Naive thymus-derived CD4-positive, alpha-beta T cell (primary cell): ENCODE measurements at regions not wholly inside any gene's neighbourhood (a gene's known extent, or its start where the extent isn't known, plus 50 kb on each side); places are given as distances from the start of the nearest gene placed in this dataset.
"Not testable (repeated sequence)": the region's sequence is repeated elsewhere in the genome, so short reads cannot be mapped to it uniquely, and the experiment has no call there.

Experiments
- ATAC-seq: fragments of 150-1000 bp; cut with Tn5 transposase; 2 replicates; pipeline ENCODE4 v1.10.0; 2021; ENCODE audit warnings: mild to moderate bottlenecking, moderate library complexity
- CTCF ChIA-PET: fragments of 350-600 bp; sonication (Branson Sonifier 250); formaldehyde crosslinking; loops from one replicate; lab custom pipeline; 2021; ENCODE audit warnings: antibody characterized with exemption; lab: Charles Lee
- POLR2A ChIA-PET: fragments of 350-600 bp; sonication (Branson Sonifier 250); formaldehyde crosslinking; loops from one replicate; lab custom pipeline; 2021; ENCODE audit warnings: antibody characterized with exemption, inconsistent platforms; lab: Charles Lee
- DNase-seq, 9 donors: peaks; one replicate each; pipeline versions ENCODE4 v3.0.0 to v3.0.0-alpha.2; 2020 to 2022; ENCODE audit warnings: mixed read lengths in 1 of 9
- H3K27ac ChIP-seq: one replicate; pipeline ENCODE4 v1.7.0; 2013; ENCODE audit warnings: mild to moderate bottlenecking, low read depth, low read length, moderate library complexity
- H3K27me3 ChIP-seq, 2 donors: one replicate each; pipeline ENCODE4 v1.7.0; 2013; ENCODE audit warnings: low read length in 2 of 2, mild to moderate bottlenecking in 2 of 2, moderate library complexity in 2 of 2; ENCODE audit not compliant: control insufficient read depth in 2 of 2, insufficient read depth in 2 of 2
- H3K36me3 ChIP-seq, 3 experiments: 1 replicate in 2 of 3; 2 replicates in 1 of 3; pipeline ENCODE4 v1.7.0; 2013; ENCODE audit warnings: low read length in 3 of 3, mild to moderate bottlenecking in 3 of 3, moderate library complexity in 1 of 3; ENCODE audit not compliant: insufficient read depth in 3 of 3, control insufficient read depth in 2 of 3
- H3K4me1 ChIP-seq, 2 donors: one replicate each; pipeline ENCODE4 v1.7.0; 2013; ENCODE audit warnings: low read length in 2 of 2, mild to moderate bottlenecking in 2 of 2, moderate library complexity in 1 of 2; ENCODE audit not compliant: control insufficient read depth in 2 of 2, insufficient read depth in 2 of 2
- H3K4me3 ChIP-seq: 2 replicates; pipeline ENCODE4 v1.7.0; 2013; ENCODE audit warnings: mild to moderate bottlenecking, low read length
- H3K9me3 ChIP-seq, 3 experiments: 1 replicate in 2 of 3; 2 replicates in 1 of 3; pipeline ENCODE4 v1.7.0; 2013; ENCODE audit warnings: low read length in 3 of 3; ENCODE audit not compliant: control insufficient read depth in 2 of 3
- H3K27ac Mint-ChIP-seq, 9 donors: one replicate each; pipeline ENCODE4 v1.8.0; 2020 to 2022; ENCODE audit warnings: mixed read lengths in 9 of 9, mild to moderate bottlenecking in 8 of 9, moderate library complexity in 5 of 9, inconsistent platforms in 2 of 9
- H3K27me3 Mint-ChIP-seq, 5 donors: one replicate each; pipeline ENCODE4 v1.8.0; 2021 to 2022; ENCODE audit warnings: mixed read lengths in 5 of 5, mild to moderate bottlenecking in 1 of 5
- H3K36me3 Mint-ChIP-seq, 5 donors: one replicate each; pipeline ENCODE4 v1.8.0; 2020 to 2022; ENCODE audit warnings: mixed read lengths in 5 of 5, mild to moderate bottlenecking in 3 of 5, inconsistent platforms in 1 of 5
- H3K4me1 Mint-ChIP-seq, 7 donors: one replicate each; pipeline ENCODE4 v1.8.0; 2020 to 2022; ENCODE audit warnings: mixed read lengths in 7 of 7, mild to moderate bottlenecking in 3 of 7, inconsistent platforms in 1 of 7
- H3K4me3 Mint-ChIP-seq, 10 donors: one replicate each; pipeline ENCODE4 v1.8.0; 2020 to 2022; ENCODE audit warnings: mild to moderate bottlenecking in 10 of 10, mixed read lengths in 10 of 10, moderate library complexity in 6 of 10, inconsistent platforms in 2 of 10
- H3K9me3 Mint-ChIP-seq, 11 donors: one replicate each; pipeline ENCODE4 v1.8.0; 2020 to 2022; ENCODE audit warnings: mixed read lengths in 11 of 11, mild to moderate bottlenecking in 4 of 11, inconsistent platforms in 1 of 11, moderate library complexity in 1 of 11
- intact Hi-C, 2 donors: fragments of 100-400 bp; cut with micrococcal nuclease; formaldehyde crosslinking; loops; one replicate each; pipeline ENCODE4 v1.15.1; 2023

- Mint-ChIP-seq H3K4me1 (no peaks in the 10 kb centered on the region), H3K27ac (no peak overlapping the region), H3K9me3 (peaks cover 10 to 41% (median 19%) of the 10 kb centered on the region in 11 donors), H3K36me3 (peaks cover 0 to 5% (median 0%) of the 10 kb centered on the region in 5 donors), H3K4me3 (no peak overlapping the region), H3K27me3 (peaks cover 0 to 23% (median 0%) of the 10 kb centered on the region in 5 donors)
- CTCF ChIA-PET, result no interaction called here
- intact Hi-C loops, result no loop called here
- Histone ChIP-seq H3K27me3 (no peaks in the 10 kb centered on the region), H3K4me3 (no peak overlapping the region), H3K9me3 (no peaks in the 10 kb centered on the region), H3K4me1 (no peaks in the 10 kb centered on the region), H3K27ac (no peak overlapping the region), H3K36me3 (no peaks in the 10 kb centered on the region)
- POLR2A ChIA-PET, result no interaction called here
- ATAC-seq, result no peak
- no peak for DNase-seq
Measured at GRCh38 chr3:137866933-137867332, 102.8 kb downstream of the SOX14 start.

DNA sequence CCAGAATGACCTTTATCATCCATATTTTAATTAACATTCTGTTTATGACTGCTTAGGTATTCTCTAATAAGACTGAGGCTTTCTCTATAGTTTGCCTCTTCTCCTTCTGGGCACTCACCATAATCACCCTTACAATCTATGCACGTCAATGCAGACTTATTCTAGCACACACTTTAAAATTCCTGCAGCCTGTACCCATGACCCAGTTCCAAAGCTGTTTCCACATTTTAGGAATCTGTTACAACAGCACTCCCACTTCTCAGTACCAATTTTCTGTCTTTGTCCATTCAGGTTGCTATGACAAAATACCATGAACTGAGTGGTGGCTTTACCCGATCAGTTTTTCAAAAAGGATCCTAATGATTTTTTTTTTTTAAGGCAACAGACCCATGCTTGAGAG lies 103.5 kb downstream of the SOX14 start:
- H3K36me3 Mint-ChIP-seq, result peaks cover 0 to 5% (median 0%) of the 10 kb centered on the region in 5 donors
- H3K4me1 ChIP-seq, result no peaks in the 10 kb centered on the region
- no peaks in the 10 kb centered on the region for H3K36me3 ChIP-seq
- POLR2A ChIA-PET, result no interaction called here
- peaks cover 10 to 45% (median 16%) of the 10 kb centered on the region in 11 donors for H3K9me3 Mint-ChIP-seq
- no peak for ATAC-seq
- no peak overlapping the region for H3K4me3 Mint-ChIP-seq
- H3K4me1 Mint-ChIP-seq, result no peaks in the 10 kb centered on the region
- H3K4me3 ChIP-seq, result no peak overlapping the region
- no peak for DNase-seq
- H3K27me3 Mint-ChIP-seq, result peaks cover 0 to 16% (median 0%) of the 10 kb centered on the region in 5 donors
- intact Hi-C loops, result no loop called here
- CTCF ChIA-PET, result no interaction called here
- no peaks in the 10 kb centered on the region for H3K9me3 ChIP-seq
- H3K27ac ChIP-seq, result no peak overlapping the region
- no peaks in the 10 kb centered on the region for H3K27me3 ChIP-seq
- H3K27ac Mint-ChIP-seq, result no peak overlapping the region

GRCh38 chr3:137869022-137869421 lies 104.9 kb downstream of the SOX14 start:
- Mint-ChIP-seq H3K4me1 (no peaks in the 10 kb centered on the region), H3K27me3 (peaks cover 0 to 13% (median 0%) of the 10 kb centered on the region in 5 donors), H3K36me3 (peaks cover 0 to 5% (median 0%) of the 10 kb centered on the region in 5 donors), H3K9me3 (peaks cover 11 to 52% (median 23%) of the 10 kb centered on the region in 11 donors), H3K27ac (no peak overlapping the region), H3K4me3 (no peak overlapping the region)
- intact Hi-C loops, result no loop called here
- Histone ChIP-seq H3K4me1 (no peaks in the 10 kb centered on the region), H3K27me3 (no peaks in the 10 kb centered on the region), H3K27ac (no peak overlapping the region), H3K36me3 (no peaks in the 10 kb centered on the region), H3K9me3 (no peaks in the 10 kb centered on the region), H3K4me3 (no peak overlapping the region)
- ATAC-seq (no peak), DNase-seq (no peak)
- CTCF ChIA-PET, result no interaction called here
- POLR2A ChIA-PET, result no interaction called here

GRCh38 chr3:137872589-137872988 lies 108.5 kb downstream of the SOX14 start:
- H3K4me3 ChIP-seq, H3K4me1 ChIP-seq, DNase-seq, H3K4me1 Mint-ChIP-seq, H3K36me3 Mint-ChIP-seq, CTCF ChIA-PET, intact Hi-C loops, H3K27ac ChIP-seq, H3K36me3 ChIP-seq, POLR2A ChIA-PET, H3K27me3 ChIP-seq, H3K27me3 Mint-ChIP-seq, ATAC-seq, H3K9me3 ChIP-seq, H3K4me3 Mint-ChIP-seq, H3K27ac Mint-ChIP-seq: not testable (repeated sequence)
- H3K9me3 Mint-ChIP-seq, result peaks cover 13 to 73% (median 31%) of the 10 kb centered on the region in 11 donors

- DNase-seq, CTCF ChIA-PET, ATAC-seq, H3K36me3 Mint-ChIP-seq, H3K4me3 ChIP-seq, H3K4me1 ChIP-seq, intact Hi-C loops, H3K27ac ChIP-seq, H3K4me3 Mint-ChIP-seq, H3K27me3 ChIP-seq, H3K4me1 Mint-ChIP-seq, POLR2A ChIA-PET, H3K27ac Mint-ChIP-seq, H3K9me3 ChIP-seq, H3K36me3 ChIP-seq: not testable (repeated sequence)
- Mint-ChIP-seq H3K27me3 (peaks cover 0 to 36% (median 16%) of the 10 kb centered on the region in 5 donors), H3K9me3 (peaks cover 3 to 17% (median 8%) of the 10 kb centered on the region in 11 donors)
Measured at GRCh38 chr3:137896842-137897241, 113.1 kb upstream of the CLDN18 start.

GRCh38 chr3:137906985-137907649 lies 102.8 kb upstream of the CLDN18 start:
- no peak for ATAC-seq
- H3K27me3 Mint-ChIP-seq, result no peaks in the 10 kb centered on the region
- no peak overlapping the region for H3K4me3 Mint-ChIP-seq
- no peak for DNase-seq
- H3K9me3 ChIP-seq, result no peaks in the 10 kb centered on the region
- ChIA-PET POLR2A (no interaction called here), CTCF (no interaction called here)
- no peak overlapping the region for H3K27ac ChIP-seq
- no peak overlapping the region for H3K27ac Mint-ChIP-seq
- H3K4me1 Mint-ChIP-seq, result no peaks in the 10 kb centered on the region
- no peaks in the 10 kb centered on the region for H3K27me3 ChIP-seq
- H3K9me3 Mint-ChIP-seq, result peaks cover 0 to 16% (median 7%) of the 10 kb centered on the region in 11 donors
- no peaks in the 10 kb centered on the region for H3K36me3 Mint-ChIP-seq
- no peak overlapping the region for H3K4me3 ChIP-seq
- no peaks in the 10 kb centered on the region for H3K36me3 ChIP-seq
- H3K4me1 ChIP-seq, result no peaks in the 10 kb centered on the region
- intact Hi-C loops, result no loop called here

- no peaks in the 10 kb centered on the region for H3K27me3 ChIP-seq
- DNase-seq, result no peak
- no peaks in the 10 kb centered on the region for H3K36me3 ChIP-seq
- Mint-ChIP-seq H3K27ac (no peak overlapping the region), H3K9me3 (peaks cover 0 to 6% (median 0%) of the 10 kb centered on the region in 11 donors), H3K4me1 (no peaks in the 10 kb centered on the region), H3K27me3 (peaks cover 2 to 44% (median 27%) of the 10 kb centered on the region in 5 donors), H3K4me3 (no peak overlapping the region), H3K36me3 (no peaks in the 10 kb centered on the region)
- no peaks in the 10 kb centered on the region for H3K9me3 ChIP-seq
- POLR2A ChIA-PET, result no interaction called here
- intact Hi-C loops, result no loop called here
- CTCF ChIA-PET, result no interaction called here
- no peak overlapping the region for H3K27ac ChIP-seq
- no peaks in the 10 kb centered on the region for H3K4me1 ChIP-seq
- no peak overlapping the region for H3K4me3 ChIP-seq
- ATAC-seq, result no peak
Measured at GRCh38 chr3:137924628-137925027, 85.3 kb upstream of the CLDN18 start.
